NCI-H526 (cell line): ENCODE measurements at regions not wholly inside any gene's neighbourhood (a gene's known extent, or its start where the extent isn't known, plus 50 kb on each side); places are given as distances from the start of the nearest gene placed in this dataset.
A peak's percentile ranks its signal among the peaks of the same experiment; 100 is the strongest.
"Not testable (repeated sequence)": the region's sequence is repeated elsewhere in the genome, so short reads cannot be mapped to it uniquely, and the experiment has no call there.

Source experiments
- DNase-seq, 2 experiments: peaks; one replicate each; lab custom pipeline; 2025; lab: John Stamatoyannopoulos, UW

DNA sequence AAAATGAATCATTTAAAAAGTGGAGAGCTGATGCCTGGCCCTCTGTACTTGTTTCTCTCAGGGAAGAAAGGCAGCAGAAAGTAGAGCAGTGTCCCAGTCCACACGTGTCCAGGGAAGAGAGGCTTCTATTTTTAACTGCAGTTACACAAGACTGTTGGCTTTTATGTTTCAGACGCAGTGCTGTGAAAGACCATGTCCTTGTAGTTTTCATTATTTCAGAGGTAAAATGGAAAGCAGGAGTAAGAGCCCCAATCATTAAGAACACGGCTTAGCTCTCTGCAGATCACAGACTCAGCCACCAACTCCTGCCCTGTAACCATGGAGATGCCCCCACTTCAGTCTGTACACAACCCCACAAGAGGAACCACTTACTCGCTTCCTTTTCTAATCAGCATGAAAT is 336.3 kb downstream of the DAD1 start:
- no peak for DNase-seq

GRCh38 chr14:22251090-22251489 is 337.9 kb downstream of the DAD1 start:
- no peak for DNase-seq

DNA sequence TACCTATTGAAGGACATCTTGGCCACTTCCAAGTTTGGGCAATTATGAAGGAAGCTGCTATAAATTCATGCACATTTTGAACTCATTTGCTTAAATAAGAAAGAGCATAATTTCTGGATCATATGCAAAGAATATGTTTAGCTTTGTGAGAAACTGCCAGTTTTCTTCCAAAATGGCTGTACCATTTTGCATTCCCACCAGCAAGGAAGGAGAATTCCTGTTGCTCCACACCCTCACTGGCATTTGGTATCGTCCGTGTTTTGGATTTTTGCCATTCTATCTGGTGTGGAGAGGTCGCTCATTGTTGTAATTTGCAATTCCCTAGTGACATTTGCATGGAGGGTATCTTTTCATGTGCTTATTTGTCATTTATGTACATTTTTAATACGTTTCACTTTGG is 339.3 kb downstream of the DAD1 start:
- peak in 1 of 2 experiments; percentile 9 for DNase-seq

DNA sequence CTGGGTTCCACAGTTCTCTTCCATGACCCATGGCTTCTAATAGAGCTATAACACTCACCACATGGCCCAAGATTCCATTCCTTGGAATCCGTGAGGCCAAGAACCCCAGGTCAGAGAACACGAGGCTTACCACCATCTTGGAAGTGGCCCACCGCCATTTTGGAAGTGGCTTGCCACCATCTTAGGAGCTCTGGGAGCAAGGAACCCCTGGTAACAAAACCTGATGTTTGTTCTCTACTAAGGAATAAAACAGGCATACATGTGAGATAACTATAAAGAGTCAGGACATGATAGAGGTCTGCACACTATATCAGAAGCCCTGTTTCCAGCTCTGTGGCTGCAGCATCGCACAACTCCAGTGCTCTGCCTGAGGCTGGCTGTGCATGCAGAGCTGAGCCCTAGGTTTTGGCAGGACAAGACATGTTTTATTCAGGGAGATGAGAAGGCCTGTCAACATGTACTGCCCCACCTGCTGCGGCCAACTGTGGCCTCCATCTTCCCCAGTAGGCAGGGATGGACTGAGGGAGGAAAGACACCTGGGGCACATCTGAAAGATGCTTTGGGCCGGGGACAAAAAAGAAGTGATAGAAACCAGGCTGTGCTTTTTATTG is 344.9 kb downstream of the DAD1 start:
- DNase-seq = no peak

- not testable (repeated sequence) for DNase-seq
Observed at GRCh38 chr14:22238320-22238719, 350.7 kb downstream of the DAD1 start.

- DNase-seq = no peak
Observed at GRCh38 chr14:22233377-22233776, 355.6 kb downstream of the DAD1 start.

DNA sequence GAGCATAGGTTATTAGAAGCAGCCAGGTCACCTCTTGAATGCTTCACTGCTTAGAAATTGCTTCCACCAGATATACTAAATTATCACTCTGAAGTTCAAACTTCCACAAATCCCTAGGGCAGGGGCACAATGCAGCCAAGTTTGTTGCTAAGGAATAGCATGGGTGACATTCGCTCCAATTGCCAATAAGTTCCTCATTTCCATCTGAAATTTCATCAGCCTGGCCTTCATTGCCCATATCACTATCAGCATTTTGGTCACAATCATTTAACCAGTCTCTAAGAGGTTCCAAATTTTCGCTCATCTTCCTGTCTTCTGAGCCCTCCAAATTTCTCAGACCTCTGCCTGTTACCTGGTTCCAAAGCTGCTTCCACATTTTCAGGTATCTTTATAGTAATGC is 356.1 kb downstream of the DAD1 start:
- DNase-seq = no peak

- no peak for DNase-seq
Observed at GRCh38 chr14:22232486-22232885, 356.5 kb downstream of the DAD1 start.

DNA sequence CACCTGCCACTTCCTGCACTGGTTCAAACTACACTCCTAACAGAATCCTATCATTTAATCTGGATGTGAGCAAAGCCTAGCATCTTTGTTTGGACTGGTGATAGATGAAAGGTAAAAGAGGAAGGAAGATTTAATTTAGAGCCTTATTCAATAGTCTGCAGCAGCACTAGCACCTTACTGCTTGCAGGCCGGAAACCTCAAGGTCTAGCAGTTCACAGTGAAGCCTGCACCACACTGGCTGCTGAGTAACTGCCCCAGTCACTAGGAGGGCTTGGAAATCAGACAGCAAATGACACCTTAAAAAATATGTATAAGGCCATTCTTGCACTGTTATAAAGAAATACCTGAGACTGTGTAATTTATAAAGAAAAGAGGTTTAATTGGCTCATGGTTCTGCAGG is 358.0 kb downstream of the DAD1 start:
- no peak for DNase-seq

- no peak for DNase-seq
Observed at GRCh38 chr14:22230517-22230916, 358.5 kb downstream of the DAD1 start.

GRCh38 chr14:22227084-22227483 is 361.9 kb downstream of the DAD1 start:
- DNase-seq = no peak

DNA sequence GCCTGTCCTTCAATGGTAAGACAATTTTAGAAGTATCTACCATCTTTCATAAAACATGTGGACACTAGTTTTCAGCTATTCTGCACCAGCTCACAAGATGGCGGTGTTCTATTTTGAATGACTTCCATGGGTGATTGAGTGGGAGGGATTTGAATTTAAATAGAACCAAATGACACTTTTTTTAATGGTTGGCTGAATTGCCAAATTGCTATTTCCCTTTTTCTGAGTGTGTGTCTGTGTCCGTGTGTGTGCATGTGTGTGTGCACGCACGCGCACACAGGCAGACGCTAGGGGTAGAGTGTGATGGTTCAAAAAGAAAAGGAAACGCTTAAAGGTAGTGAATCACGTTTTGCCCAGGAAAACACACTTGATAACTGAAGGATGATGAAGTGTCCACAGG is 362.6 kb downstream of the DAD1 start:
- DNase-seq = no peak

DNA sequence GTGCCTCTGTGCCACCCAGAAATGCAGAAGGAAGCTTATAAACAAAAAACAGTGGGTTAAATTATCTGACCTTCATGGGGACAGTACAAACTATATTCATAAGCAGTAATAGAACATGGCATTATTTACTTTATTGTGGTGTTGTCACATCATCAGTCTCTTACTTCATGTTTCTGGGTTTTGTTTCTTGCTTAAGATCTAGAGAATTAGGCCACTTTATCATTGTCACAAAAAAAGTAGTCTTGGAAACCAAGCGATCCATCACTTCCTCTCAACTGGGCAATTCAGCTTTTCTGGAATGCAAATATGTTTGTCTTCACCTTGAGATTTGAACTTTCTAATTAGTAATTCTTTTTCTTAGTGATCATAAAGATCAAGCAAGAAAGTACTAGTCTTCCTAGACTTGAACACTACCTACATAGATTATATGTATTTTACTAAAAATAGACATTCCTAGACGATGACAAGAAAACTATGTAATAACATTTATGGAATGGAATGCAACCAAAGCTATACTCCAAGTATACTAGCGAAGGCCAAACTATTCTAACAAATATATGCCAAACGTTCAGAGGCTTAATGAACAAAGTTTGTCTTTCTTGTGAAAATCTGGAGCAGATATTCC is 363.4 kb downstream of the DAD1 start:
- no peak for DNase-seq

DNA sequence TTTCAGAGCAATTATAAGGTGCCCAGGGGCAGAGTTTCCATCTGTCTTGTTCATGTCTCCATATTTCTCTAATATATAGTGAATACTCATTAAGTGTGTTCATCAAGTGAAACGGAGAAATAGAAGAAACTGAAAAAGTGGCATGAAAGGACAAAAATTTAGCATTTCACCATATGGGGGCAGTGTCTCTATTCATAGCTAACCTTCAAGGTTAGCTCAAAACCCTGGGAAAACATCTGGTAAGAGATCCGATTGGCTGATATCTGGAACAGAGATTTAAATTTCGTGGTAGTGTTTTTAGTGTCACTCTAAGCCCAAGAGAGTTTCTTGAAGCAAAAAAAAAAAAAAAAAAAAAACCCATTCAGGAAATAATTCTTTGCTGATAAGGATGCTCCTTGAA is 367.5 kb downstream of the DAD1 start:
- no peak for DNase-seq

- no peak for DNase-seq
Observed at GRCh38 chr14:22220427-22220826, 368.6 kb downstream of the DAD1 start.

DNA sequence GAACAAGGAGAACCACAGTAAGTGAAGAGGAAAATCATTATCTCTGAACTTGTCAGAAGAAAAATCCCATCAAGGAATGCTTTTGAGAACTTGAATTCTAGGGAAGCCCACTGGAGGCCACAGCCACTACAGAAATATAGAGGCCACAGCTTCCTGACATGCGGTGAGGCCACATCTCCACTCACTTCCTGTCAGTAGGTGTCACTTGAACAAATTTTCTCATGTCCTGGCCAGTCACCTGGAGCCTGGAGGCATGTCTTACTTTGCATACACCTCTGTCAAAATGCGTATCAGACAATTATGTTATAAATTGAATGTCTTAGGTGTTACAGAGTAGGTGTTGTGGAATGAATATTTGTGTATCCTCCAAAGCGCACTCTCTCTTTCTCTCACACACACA is 370.3 kb downstream of the DAD1 start:
- no peak for DNase-seq

DNA sequence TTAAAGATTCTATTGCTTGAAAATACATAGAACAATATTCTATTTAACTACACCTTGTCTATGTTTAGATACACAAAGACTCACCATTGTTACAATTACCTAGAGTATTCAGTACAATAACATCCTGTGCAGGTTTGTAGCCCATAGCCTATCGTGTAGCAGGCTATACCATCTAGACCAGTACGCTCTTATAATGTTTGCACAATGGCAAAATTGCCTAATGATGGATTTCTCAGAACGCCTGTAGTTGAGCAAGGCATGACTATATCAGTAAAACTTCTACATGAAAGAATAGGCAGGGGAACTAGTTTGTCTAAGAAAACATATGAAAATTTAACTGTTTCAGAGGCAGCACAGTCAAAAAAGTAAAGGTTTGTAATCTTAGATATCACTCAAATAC is 375.9 kb downstream of the DAD1 start:
- DNase-seq = no peak

- no peak for DNase-seq
Observed at GRCh38 chr14:22210906-22211305, 378.1 kb downstream of the DAD1 start.

DNA sequence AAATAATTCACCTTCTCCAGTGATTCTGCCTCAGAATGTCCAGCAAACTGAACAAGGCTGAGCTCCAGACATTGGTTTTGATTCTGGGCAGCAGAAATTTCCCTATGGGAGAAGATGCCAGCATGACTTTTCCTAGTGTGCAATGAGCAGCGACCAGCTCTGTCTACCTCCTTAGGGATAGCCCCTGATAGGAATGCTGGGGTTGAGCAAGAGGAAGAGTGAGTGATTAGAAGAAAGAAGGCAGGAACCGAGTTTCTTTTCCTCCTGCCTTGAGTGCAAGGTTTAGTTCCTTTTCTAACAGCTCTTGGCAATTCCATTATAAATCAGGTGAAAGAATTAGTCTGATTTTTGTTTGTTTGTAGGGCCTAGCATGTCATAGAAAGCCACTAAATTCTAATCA is 379.0 kb downstream of the DAD1 start:
- no peak for DNase-seq

DNA sequence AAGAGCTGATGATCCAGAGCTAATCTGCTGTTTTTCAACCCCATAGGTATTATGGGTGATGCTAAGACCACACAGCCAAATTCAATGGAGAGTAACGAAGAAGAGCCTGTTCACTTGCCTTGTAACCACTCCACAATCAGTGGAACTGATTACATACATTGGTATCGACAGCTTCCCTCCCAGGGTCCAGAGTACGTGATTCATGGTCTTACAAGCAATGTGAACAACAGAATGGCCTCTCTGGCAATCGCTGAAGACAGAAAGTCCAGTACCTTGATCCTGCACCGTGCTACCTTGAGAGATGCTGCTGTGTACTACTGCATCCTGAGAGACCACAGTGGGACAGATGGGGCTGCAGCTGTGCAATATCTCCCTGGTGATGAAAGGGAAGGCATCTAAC is 386.0 kb downstream of the DAD1 start:
- DNase-seq = no peak

GRCh38 chr14:22202313-22202712 is 386.7 kb downstream of the DAD1 start:
- DNase-seq = no peak

DNA sequence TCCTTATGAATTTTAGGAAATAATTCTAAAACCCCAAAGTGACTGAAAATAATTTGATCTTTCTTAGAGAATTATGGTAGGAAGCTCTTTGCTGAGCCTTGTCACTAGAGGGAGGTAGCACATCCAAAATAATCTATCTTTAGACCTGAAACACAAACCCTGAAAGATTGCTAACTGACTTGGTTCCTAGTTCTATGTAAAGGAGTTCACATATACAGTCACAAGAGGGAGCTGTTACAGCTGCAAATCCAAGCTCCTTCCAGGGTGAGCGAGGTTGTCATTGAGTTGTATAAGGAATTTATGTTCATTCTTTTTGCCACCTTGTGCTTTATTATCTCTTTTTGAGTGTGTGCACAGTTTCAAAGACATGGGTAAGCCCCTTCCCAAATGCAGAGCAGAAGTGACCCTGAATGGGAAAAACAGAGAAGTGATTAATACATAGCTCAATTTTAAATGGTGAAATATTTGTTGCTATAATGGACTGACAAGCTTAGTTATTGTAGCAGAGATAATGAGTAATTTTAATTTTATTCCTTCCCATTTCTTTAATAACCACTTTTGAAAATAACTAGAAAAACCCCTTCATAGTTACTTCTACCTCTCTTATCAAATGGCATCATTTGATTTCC is 387.9 kb downstream of the DAD1 start:
- DNase-seq = peak in 1 of 2 experiments; percentile 18

- not testable (repeated sequence) for DNase-seq
Observed at GRCh38 chr14:22200131-22200530, 388.9 kb downstream of the DAD1 start.

DNA sequence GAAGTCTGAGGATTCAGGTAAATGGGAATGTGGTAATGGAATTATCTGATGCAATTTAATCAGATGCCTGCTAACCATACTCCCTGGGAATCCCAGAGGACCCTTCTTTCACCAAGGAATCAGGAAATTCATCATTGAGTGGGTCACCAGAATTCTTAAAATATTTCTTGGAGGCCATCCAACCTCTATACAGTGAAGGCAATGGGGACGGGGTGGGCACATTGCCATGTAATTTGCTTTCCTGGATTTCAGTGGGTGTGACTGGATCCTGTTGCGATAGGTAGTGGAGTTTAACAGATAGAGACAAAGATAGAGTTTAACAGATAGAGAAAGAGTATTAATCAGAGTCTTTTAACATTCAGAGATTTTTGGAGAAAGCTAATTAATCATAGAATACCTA is 394.4 kb downstream of the DAD1 start:
- no peak for DNase-seq
